ENCODE measurements at regions not wholly inside any gene's neighbourhood (a gene's known extent, or its start where the extent isn't known, plus 50 kb on each side); places are given as distances from the start of the nearest gene placed in this dataset.

- no peak for DNase-seq
Measured at GRCh38 chr11:13225038-13226001, 52.3 kb upstream of the BMAL1 start.

GRCh38 chr11:13227676-13228255 lies 49.8 kb upstream of the BMAL1 start:
- DNase-seq, result no peak

Data from NCI-H1417 treated with DMSO at 0.1 percent for 48 hours (cell line).